SKM-1 (cell line): ENCODE measurements at regions not wholly inside any gene's neighbourhood (a gene's known extent, or its start where the extent isn't known, plus 50 kb on each side); places are given as distances from the start of the nearest gene placed in this dataset.

ENCODE experiments used
- DNase-seq: peaks from one replicate; lab custom pipeline; 2025; ENCODE audit not compliant: unreplicated experiment; lab: John Stamatoyannopoulos, UW

GRCh38 chr7:115106316-115106715 is 184.4 kb downstream of the MDFIC start:
- no peak for DNase-seq

GRCh38 chr7:115102738-115103137 is 180.8 kb downstream of the MDFIC start:
- DNase-seq = no peak

- DNase-seq = no peak
These were observed 179.3 kb downstream of the MDFIC start for GRCh38 chr7:115101199-115101598.

GRCh38 chr7:115099906-115100305 is 178.0 kb downstream of the MDFIC start:
- no peak for DNase-seq

DNA sequence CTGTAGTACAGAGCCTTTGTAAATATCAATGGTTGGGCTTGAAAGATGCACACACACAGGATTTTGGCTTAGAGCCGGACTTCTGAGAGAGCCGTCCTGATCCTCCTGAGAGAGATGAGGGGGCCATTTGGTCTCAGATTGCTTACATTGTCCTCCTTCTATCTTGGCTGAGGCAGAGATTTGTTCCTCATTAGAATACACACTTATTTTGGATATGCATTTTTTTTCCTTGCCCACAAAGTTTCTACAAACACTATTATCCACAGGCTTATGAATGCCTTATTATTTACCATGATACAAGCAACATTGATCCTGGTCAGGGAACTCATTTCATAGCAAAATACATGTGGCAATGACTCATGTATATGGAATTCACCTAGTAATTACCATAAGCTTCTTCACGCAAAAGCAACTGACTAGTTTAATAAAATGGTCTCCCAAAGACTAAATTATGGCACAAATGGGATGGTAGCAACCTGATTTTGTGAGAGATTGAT is 175.3 kb downstream of the MDFIC start:
- no peak for DNase-seq

GRCh38 chr7:115096262-115096661 is 174.4 kb downstream of the MDFIC start:
- DNase-seq = no peak

DNA sequence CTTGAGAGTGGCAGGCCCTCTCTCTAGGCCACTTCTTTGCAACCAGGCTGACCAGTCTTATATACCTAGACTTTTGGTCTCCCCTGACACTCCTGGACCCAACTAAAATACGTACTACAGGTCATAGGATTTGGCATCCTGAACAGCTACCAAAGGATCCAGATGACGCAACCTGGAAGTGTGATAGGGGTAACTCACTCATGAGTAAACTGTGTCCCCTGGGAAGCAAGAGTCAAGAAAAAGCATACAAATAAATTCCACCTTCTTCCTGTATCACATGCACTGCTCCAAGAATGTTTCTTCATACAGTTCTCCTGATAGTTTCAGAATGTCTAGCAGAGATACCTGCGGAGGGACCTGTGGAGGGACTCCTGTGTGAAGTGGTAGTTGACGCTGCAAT is 172.3 kb downstream of the MDFIC start:
- DNase-seq = no peak

GRCh38 chr7:115088893-115089292 is 167.0 kb downstream of the MDFIC start:
- DNase-seq = no peak

DNA sequence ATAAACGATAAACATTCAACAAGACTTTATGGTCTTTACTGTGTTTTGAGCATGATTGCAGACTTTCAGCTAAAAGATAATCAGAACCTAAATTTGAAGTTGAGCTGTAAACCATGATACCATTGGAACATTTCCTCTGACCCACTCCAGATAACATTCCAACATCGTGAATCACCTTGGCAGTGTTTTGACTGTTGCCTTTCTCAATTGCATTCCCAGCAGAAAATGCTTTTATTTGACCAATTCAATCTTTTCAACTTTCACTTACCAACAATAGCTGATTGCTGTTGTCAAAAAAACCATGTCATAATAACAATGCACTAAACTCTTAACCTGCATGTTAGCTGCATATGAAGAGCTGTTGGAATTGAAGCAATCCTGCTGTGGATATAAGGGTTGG is 165.5 kb downstream of the MDFIC start:
- DNase-seq = no peak

- DNase-seq = no peak
These were observed 164.4 kb downstream of the MDFIC start for GRCh38 chr7:115086146-115086841.

- DNase-seq = no peak
These were observed 163.5 kb downstream of the MDFIC start for GRCh38 chr7:115085421-115085820.

DNA sequence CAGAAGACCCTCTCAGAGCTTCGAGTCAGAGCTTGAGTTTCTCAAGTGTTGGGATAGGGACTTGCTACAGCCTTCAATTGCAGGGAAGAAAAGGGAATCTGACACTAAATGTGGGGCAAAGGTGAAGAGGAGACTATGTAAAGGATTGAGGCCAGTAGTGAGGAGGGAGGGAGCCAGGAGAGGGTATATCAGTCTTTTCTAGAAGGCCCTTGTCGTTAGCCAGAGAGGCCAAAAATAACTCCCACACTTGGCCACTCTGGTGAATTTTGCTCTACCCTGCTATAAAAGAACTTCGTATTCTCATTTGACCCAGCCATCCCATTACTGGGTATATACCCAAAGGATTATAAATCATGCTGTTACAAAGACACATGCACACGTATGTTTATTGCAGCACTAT is 162.0 kb downstream of the MDFIC start:
- DNase-seq = no peak

GRCh38 chr7:115081772-115082171 is 159.9 kb downstream of the MDFIC start:
- DNase-seq = no peak

GRCh38 chr7:115078851-115079250 is 157.0 kb downstream of the MDFIC start:
- no peak for DNase-seq

- DNase-seq = no peak
These were observed 156.5 kb downstream of the MDFIC start for GRCh38 chr7:115078386-115078785.

DNA sequence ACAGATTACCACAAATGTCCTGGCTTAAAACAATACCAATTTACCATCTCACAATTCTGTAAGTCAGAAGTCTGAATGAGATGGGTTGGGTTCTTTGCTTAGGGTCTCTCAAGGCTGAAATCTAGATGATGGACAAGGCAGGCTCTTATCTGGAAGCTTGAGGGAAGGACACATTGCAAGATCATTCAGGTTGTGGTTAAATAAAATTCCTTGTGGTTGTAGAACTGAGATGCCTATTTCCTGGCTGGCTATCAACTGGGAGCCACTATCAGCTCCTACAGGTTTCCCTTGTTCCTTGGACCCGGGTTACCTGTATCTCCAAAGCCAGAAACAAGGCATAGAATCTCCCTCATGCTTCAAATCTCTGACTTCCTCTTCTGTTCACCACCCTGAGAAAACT is 148.4 kb downstream of the MDFIC start:
- DNase-seq = no peak
